SH-SY5Y (cell line): ENCODE measurements at regions not wholly inside any gene's neighbourhood (a gene's known extent, or its start where the extent isn't known, plus 50 kb on each side); places are given as distances from the start of the nearest gene placed in this dataset.

Source experiments
- GATA2 ChIP-seq: IDR thresholded peaks from 2 replicates; pipeline ENCODE4 v1.6.1; 2011; ENCODE audit warnings: mild to moderate bottlenecking, low read depth, low read length
- GATA3 ChIP-seq: IDR thresholded peaks from 2 replicates; pipeline ENCODE4 v1.6.1; 2011; ENCODE audit warnings: low read depth, mild to moderate bottlenecking, low read length, moderate library complexity

GRCh38 chr6:126657561-126658175 lies 317.8 kb downstream of the CENPW start:
- TF ChIP-seq GATA2 (no peak), GATA3 (no peak)
